Skeletal muscle satellite cell (primary cell): ENCODE measurements at regions not wholly inside any gene's neighbourhood (a gene's known extent, or its start where the extent isn't known, plus 50 kb on each side); places are given as distances from the start of the nearest gene placed in this dataset.
"Not testable (repeated sequence)": the region's sequence is repeated elsewhere in the genome, so short reads cannot be mapped to it uniquely, and the experiment has no call there.

Experiments
- H3K27me3 ChIP-seq: 2 replicates; pipeline ENCODE4 v1.7.0; 2013; ENCODE audit warnings: low read length; ENCODE audit not compliant: control insufficient read depth, insufficient read depth
- H3K36me3 ChIP-seq: 2 replicates; pipeline ENCODE4 v1.7.0; 2013; ENCODE audit warnings: mild to moderate bottlenecking, control low read depth, low read length; ENCODE audit not compliant: insufficient read depth
- H3K4me1 ChIP-seq: 2 replicates; pipeline ENCODE4 v1.7.0; 2013; ENCODE audit warnings: low read length; ENCODE audit not compliant: control insufficient read depth, insufficient read depth
- H3K4me2 ChIP-seq: 2 replicates; pipeline ENCODE4 v1.7.0; 2013; ENCODE audit warnings: mild to moderate bottlenecking, low read length
- H3K4me3 ChIP-seq: 2 replicates; pipeline ENCODE4 v1.7.0; 2013; ENCODE audit warnings: low read length
- H3K9ac ChIP-seq: 2 replicates; pipeline ENCODE4 v1.7.0; 2013; ENCODE audit warnings: mild to moderate bottlenecking, low read depth, low read length, moderate library complexity
- H3K9me3 ChIP-seq: replicated peaks from 2 replicates; pipeline ENCODE4 v1.7.0; 2013; ENCODE audit warnings: mild to moderate bottlenecking, control low read depth, low read length

DNA sequence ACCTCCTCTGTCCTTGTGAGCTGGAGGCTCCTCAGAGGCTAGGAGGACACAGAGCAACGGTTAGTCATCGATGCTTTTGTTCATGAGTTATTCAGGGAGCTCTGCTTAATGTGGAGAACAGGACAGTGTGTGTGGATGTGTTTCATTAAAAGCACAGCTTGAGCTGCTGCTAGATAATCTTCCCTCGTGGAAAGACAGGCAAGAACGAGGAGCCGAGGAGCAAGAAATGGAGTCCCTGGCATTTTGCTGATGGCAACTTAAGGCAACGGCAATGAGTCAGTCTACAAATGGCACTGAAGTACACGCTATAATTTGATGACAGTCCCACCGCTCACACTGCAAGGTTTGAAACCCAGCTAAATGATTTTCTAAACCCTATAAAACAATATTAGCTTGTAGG, 106.2 kb downstream of the IGLL1 start:
- no peaks in the 10 kb centered on the region for H3K36me3 ChIP-seq
- no peak overlapping the region for H3K9ac ChIP-seq
- no peaks in the 10 kb centered on the region for H3K9me3 ChIP-seq
- peaks cover 29% of the 10 kb centered on the region for H3K27me3 ChIP-seq
- no peak overlapping the region for H3K4me3 ChIP-seq
- no peaks in the 10 kb centered on the region for H3K4me1 ChIP-seq
- H3K4me2 ChIP-seq, result no peak overlapping the region

- peaks cover 29% of the 10 kb centered on the region for H3K27me3 ChIP-seq
- not testable (repeated sequence) for H3K9ac ChIP-seq, H3K4me3 ChIP-seq, H3K4me1 ChIP-seq, H3K4me2 ChIP-seq, H3K36me3 ChIP-seq, H3K9me3 ChIP-seq
These were observed 107.7 kb downstream of the IGLL1 start for GRCh38 chr22:23472376-23472775.

DNA sequence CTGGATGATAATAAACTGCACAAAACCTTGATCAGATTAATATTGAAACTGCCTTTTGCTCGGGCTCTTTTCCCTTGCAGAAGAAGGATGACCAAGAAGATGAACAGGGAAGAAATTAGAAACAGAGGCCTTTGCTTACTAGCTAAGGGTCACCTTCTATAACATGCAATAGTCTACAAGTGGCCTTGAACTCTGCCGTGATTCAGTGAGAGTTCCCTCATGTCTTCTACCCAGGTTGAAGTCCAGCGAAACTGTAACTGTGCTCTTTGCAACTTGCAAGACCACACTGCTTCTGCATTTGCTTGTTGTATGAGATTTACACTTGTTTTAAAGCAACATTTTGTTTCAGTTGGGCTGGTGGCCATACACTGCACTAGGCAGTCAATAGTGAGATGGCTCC, 108.4 kb downstream of the IGLL1 start:
- Histone ChIP-seq H3K4me1 (no peaks in the 10 kb centered on the region), H3K9me3 (no peaks in the 10 kb centered on the region), H3K9ac (no peak overlapping the region), H3K36me3 (no peaks in the 10 kb centered on the region), H3K4me2 (no peak overlapping the region), H3K27me3 (peaks cover 25% of the 10 kb centered on the region), H3K4me3 (no peak overlapping the region)

GRCh38 chr22:23470811-23471389, 109.2 kb downstream of the IGLL1 start:
- no peak overlapping the region for H3K9ac ChIP-seq
- peaks cover 31% of the 10 kb centered on the region for H3K27me3 ChIP-seq
- no peak overlapping the region for H3K4me2 ChIP-seq
- no peak overlapping the region for H3K4me3 ChIP-seq
- no peaks in the 10 kb centered on the region for H3K9me3 ChIP-seq
- no peaks in the 10 kb centered on the region for H3K36me3 ChIP-seq
- no peaks in the 10 kb centered on the region for H3K4me1 ChIP-seq

DNA sequence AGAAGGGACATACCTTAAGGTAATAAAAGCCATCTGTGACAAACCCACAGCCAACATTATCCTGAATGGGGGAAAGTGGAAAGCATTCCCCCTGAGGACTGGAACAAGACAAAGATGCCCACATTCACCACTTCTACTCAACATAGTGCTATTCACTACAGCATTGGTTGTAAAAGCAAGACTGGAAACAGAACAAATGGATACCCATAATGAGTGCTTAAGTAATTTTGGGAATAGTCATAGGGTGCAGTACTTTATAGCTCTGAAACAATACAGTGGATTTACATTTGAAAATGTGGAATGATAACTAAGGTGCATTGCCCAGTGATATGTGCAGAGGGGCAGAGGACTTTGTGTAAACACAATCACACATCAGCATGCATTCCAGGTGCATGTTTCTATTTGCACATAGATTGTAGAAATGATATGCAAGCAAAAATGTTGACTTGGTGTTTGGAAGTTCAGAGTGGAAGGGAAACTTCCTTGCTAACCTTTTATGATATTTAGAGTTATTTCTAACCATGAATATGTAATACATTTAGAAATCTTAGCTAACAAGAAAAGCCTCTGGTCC, 112.3 kb downstream of the IGLL1 start:
- Histone ChIP-seq H3K4me3 (no peak overlapping the region), H3K4me1 (no peaks in the 10 kb centered on the region), H3K9ac (no peak overlapping the region)

GRCh38 chr22:23466351-23466750, 113.7 kb downstream of the IGLL1 start:
- H3K27me3 ChIP-seq, result peaks cover 38% of the 10 kb centered on the region
- no peaks in the 10 kb centered on the region for H3K36me3 ChIP-seq
- no peak overlapping the region for H3K9ac ChIP-seq
- H3K4me2 ChIP-seq, result no peak overlapping the region
- H3K4me1 ChIP-seq, result no peaks in the 10 kb centered on the region
- H3K9me3 ChIP-seq, result no peaks in the 10 kb centered on the region
- H3K4me3 ChIP-seq, result no peak overlapping the region

More for the DNA sequence above, 112.3 kb downstream of the IGLL1 start:
- no peak overlapping the region for H3K4me2 ChIP-seq
- H3K27me3 ChIP-seq, result peaks cover 36% of the 10 kb centered on the region
- H3K9me3 ChIP-seq, result no peaks in the 10 kb centered on the region
- no peaks in the 10 kb centered on the region for H3K36me3 ChIP-seq

GRCh38 chr22:23464796-23465195, 115.3 kb downstream of the IGLL1 start:
- not testable (repeated sequence) for H3K4me1 ChIP-seq, H3K4me3 ChIP-seq, H3K4me2 ChIP-seq, H3K9me3 ChIP-seq, H3K36me3 ChIP-seq, H3K9ac ChIP-seq
- peaks cover 38% of the 10 kb centered on the region for H3K27me3 ChIP-seq

GRCh38 chr22:23460517-23461031, 119.5 kb downstream of the IGLL1 start:
- H3K9me3 ChIP-seq, H3K4me2 ChIP-seq, H3K4me1 ChIP-seq, H3K9ac ChIP-seq, H3K36me3 ChIP-seq, H3K4me3 ChIP-seq: not testable (repeated sequence)
- peaks cover 32% of the 10 kb centered on the region for H3K27me3 ChIP-seq

DNA sequence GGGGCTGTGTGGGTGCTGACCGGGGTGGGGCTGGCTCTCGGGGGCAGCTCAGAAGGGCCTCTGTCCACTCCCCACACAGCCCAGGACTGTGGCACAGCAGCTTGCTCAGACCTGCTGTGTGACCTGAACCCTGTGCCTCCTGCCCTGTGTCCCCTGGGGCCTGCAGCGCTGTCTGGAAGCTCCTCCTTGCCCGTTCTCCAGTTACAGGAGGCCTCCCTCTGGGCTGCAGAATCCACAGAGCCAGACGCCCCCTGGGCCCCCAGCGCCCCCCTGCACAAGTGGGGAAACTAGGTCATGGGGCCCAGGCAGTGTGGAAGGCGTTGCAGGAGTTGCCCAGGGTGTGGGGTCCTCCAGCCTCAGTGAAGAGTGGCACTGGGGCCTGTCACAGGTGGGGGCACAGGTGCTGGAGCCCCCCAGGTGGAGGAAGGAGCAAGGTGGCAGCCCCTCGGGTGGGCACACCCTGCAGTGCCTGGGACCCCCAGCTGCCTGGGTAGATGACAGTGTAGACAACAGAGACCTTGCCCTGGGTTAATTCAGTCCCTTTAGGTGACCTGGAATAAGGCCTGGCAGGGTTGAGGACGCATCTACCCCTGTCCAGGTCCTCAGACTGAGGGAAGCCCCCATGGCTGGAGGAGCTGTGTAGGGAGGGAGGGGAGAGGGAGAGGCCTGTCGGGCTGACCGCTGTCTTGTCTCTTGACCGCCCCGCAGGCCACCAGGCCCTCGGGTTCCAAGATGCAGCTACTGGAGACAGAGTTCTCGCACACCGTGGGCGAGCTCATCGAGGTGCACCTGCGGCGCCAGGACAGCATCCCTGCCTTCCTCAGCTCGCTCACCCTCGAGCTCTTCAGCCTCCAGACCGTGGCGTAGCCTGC, 120.2 kb downstream of the IGLL1 start:
- not testable (repeated sequence) for H3K9me3 ChIP-seq, H3K36me3 ChIP-seq, H3K4me1 ChIP-seq, H3K4me3 ChIP-seq, H3K9ac ChIP-seq, H3K4me2 ChIP-seq
- H3K27me3 ChIP-seq, result peaks cover 27% of the 10 kb centered on the region

DNA sequence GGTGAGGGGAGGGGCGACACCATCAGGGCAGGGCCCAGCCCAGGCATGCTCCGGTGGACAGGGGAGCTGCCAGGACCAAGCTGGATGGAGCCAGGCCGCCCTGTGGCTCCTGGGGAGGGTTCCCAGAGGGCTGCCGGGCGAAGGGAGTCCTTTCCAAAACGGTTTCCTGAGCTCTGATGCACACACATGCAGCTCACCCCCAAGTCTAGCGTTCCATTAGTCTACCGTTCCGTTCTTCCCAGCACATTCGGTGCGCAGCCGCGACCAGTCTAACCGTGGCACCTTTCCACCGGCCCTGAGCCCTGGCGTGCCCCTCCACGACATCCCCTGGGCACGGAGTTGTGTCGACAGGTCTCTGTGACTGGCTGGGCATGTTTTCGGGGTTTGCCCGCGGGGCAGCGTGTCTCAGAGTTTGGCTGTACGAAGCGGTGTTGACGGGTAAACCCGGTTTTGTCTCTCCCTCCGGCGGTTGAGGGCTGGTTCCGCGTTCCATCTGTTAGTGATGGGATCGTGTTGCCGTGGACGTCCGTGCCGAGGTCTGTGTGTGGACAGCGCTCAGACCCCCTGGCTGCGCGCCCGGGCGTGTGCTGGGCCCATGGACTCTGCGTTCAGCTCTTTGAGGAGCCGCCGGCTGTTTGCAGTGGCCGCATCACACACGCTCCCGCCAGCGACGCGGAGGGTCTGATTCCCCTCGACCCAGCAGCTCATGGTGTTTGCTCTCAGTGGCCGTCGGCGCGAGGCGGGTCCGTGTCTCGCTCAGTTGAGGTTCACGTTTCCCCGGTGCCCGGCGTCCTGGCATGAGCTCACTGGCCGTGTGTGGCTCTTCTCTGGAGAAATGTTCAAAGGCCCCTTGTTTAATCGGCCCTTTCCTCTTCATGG, 121.2 kb downstream of the IGLL1 start:
- Histone ChIP-seq H3K4me1 (no peaks in the 10 kb centered on the region), H3K4me3 (no peak overlapping the region), H3K4me2 (no peak overlapping the region), H3K9ac (no peak overlapping the region), H3K36me3 (no peaks in the 10 kb centered on the region), H3K27me3 (peaks cover 22% of the 10 kb centered on the region), H3K9me3 (no peaks in the 10 kb centered on the region)

DNA sequence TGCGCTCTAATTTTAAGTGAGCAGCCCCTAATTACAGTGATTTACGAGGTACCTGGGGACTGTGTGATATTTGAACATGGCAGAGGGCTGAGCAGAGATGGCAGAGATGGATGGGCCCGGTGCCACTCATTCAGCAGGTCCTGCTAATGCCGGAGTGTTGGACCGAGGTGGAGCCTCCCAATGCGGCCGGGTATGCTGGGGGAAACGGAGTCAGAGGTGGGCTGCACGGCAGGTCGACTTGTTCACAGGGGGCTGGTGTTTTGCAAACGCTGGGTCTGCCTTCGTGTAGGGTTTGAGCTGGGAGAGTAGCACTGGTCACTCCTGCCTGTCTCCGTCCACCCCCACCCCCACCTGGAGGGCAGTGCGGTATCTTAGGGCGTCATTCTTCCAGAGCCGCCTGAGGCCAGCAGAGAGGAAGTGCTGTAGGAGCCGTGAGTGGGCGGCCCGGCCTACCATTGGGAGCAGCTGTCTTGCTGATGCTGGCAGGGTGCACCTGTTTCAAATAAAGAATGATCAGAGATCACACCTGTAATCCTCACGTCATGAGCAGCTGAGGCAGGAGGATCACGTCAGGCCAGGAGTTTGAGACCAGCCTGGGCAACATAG, 122.6 kb downstream of the IGLL1 start:
- Histone ChIP-seq H3K9me3 (no peaks in the 10 kb centered on the region), H3K36me3 (no peaks in the 10 kb centered on the region), H3K4me3 (no peak overlapping the region), H3K4me2 (no peak overlapping the region), H3K27me3 (peaks cover 15% of the 10 kb centered on the region), H3K9ac (no peak overlapping the region), H3K4me1 (no peaks in the 10 kb centered on the region)
